K562 (cell line): ENCODE measurements at regions not wholly inside any gene's neighbourhood (a gene's known extent, or its start where the extent isn't known, plus 50 kb on each side); places are given as distances from the start of the nearest gene placed in this dataset.

Source experiments
- ATF6 ChIP-seq: sonication (generic); formaldehyde crosslinking; IDR thresholded peaks from 2 replicates; pipeline ENCODE4 v1.4.0; 2020; ENCODE audit warnings: mild to moderate bottlenecking, missing genetic modification reagents
- BMI1 ChIP-seq: fragments of 150-350 bp; IDR thresholded peaks from 2 replicates; pipeline ENCODE4 v1.6.1; 2014; ENCODE audit warnings: low read length
- DDX20 ChIP-seq: fragments of 450-650 bp; IDR thresholded peaks from 2 replicates; pipeline ENCODE4 v1.6.1; 2016; ENCODE audit warnings: missing genetic modification characterization, low read depth, mild to moderate bottlenecking, missing compliant biosample characterization, moderate library complexity
- FOXA1 ChIP-seq: fragments of 450-650 bp; IDR thresholded peaks from 2 replicates; pipeline ENCODE4 v1.6.1; 2016; ENCODE audit warnings: mild to moderate bottlenecking, borderline replicate concordance
- FOXM1 ChIP-seq, 2 experiments: fragments of 450-650 bp in 1 of 2; sonication (generic) in 1 of 2; formaldehyde crosslinking in 1 of 2; IDR thresholded peaks; 2 replicates each; pipeline versions ENCODE4 v1.6.1 to v1.9.0; 2017 to 2022; ENCODE audit warnings: low read depth in 2 of 2, mild to moderate bottlenecking in 2 of 2, missing genetic modification reagents in 1 of 2, moderate library complexity in 1 of 2
- MXI1 ChIP-seq: IDR thresholded peaks from 2 replicates; pipeline ENCODE4 v1.6.1; 2011; ENCODE audit warnings: low read depth, mild to moderate bottlenecking, improper control_type of control experiment, low read length
- RBFOX2 ChIP-seq: fragments of 200-400 bp; formaldehyde crosslinking; IDR thresholded peaks from 2 replicates; pipeline ENCODE4 v1.6.1; 2017; ENCODE audit warnings: low read depth, mild to moderate bottlenecking, low read length, moderate library complexity
- RBM39 ChIP-seq: fragments of 200-400 bp; formaldehyde crosslinking; optimal IDR thresholded peaks from 2 replicates; pipeline ENCODE3; 2018; ENCODE audit warnings: low read depth, low read length
- SIRT6 ChIP-seq: IDR thresholded peaks from one replicate; pipeline ENCODE4 v1.6.1; 2012; ENCODE audit warnings: low read depth, mild to moderate bottlenecking, control low read depth, inconsistent platforms, low read length, moderate library complexity
- ZNF133 ChIP-seq: fragments of 250-450 bp; sonication (Bioruptor Pico); IDR thresholded peaks from 2 replicates; pipeline ENCODE4 v1.4.0; 2020; ENCODE audit warnings: mild to moderate bottlenecking
- ZNF354B ChIP-seq: fragments of 250-450 bp; sonication (Bioruptor Pico); IDR thresholded peaks from 2 replicates; pipeline ENCODE4 v1.4.0; 2020
- TF ChIP-seq, protein P1 (sequence below), 3 experiments: IDR thresholded peaks in 2 of 3; conservative IDR thresholded peaks in 1 of 3; 2 replicates each; pipeline ENCODE4 v1.5.1; 2011 to 2012; ENCODE audit warnings: low read length in 3 of 3, mild to moderate bottlenecking in 3 of 3, control low read depth in 2 of 3, improper control_type of control experiment in 1 of 3, inconsistent platforms in 1 of 3, low read depth in 1 of 3, mixed read lengths in 1 of 3, moderate library complexity in 1 of 3; ENCODE audit not compliant: insufficient read depth in 2 of 3

- no peak for TF ChIP-seq MXI1
- TF ChIP-seq DDX20 (tag): no peak
- TF ChIP-seq RBFOX2: no peak
- no peak for TF ChIP-seq RBM39
- TF ChIP-seq FOXM1 (IDR thresholded peaks at IDR 0.05; ENCODE audit: low read depth): no peak
- TF ChIP-seq FOXM1 (CRISPR knock-in tag; IDR thresholded peaks at IDR 0.05; ENCODE audit: low read depth): no peak
- TF ChIP-seq ZNF133: no peak
- no peak for TF ChIP-seq ATF6 (CRISPR knock-in tag)
- no peak for TF ChIP-seq ZNF354B
- TF ChIP-seq BMI1: no peak
- no peak for TF ChIP-seq SIRT6
- TF ChIP-seq, protein P1, sequence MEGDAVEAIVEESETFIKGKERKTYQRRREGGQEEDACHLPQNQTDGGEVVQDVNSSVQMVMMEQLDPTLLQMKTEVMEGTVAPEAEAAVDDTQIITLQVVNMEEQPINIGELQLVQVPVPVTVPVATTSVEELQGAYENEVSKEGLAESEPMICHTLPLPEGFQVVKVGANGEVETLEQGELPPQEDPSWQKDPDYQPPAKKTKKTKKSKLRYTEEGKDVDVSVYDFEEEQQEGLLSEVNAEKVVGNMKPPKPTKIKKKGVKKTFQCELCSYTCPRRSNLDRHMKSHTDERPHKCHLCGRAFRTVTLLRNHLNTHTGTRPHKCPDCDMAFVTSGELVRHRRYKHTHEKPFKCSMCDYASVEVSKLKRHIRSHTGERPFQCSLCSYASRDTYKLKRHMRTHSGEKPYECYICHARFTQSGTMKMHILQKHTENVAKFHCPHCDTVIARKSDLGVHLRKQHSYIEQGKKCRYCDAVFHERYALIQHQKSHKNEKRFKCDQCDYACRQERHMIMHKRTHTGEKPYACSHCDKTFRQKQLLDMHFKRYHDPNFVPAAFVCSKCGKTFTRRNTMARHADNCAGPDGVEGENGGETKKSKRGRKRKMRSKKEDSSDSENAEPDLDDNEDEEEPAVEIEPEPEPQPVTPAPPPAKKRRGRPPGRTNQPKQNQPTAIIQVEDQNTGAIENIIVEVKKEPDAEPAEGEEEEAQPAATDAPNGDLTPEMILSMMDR (IDR thresholded peaks at IDR 0.05 in 2 of 3, conservative IDR thresholded peaks at IDR 0.05 in 1 of 3; ENCODE audit: insufficient read depth in 2 of 3, low read depth in 1 of 3, low read length in 3 of 3): no peak
- no peak for TF ChIP-seq FOXA1
These were observed 182.8 kb downstream of the DEPDC1B start for GRCh38 chr5:60517094-60517694.
